ENCODE measurements at regions not wholly inside any gene's neighbourhood (a gene's known extent, or its start where the extent isn't known, plus 50 kb on each side); places are given as distances from the start of the nearest gene placed in this dataset.

GRCh38 chr1:239703075-239703474, 316.7 kb downstream of the CHRM3 start:
- Histone ChIP-seq H3K4me2 (ENCODE audit: insufficient read depth, low read length) (no peak overlapping the region), H3K36me3 (ENCODE audit: insufficient read depth, low read length) (no peaks in the 10 kb centered on the region), H3K79me2 (ENCODE audit: insufficient read depth, low read length) (no peaks in the 10 kb centered on the region), H3K27ac (ENCODE audit: low read depth, low read length) (no peak overlapping the region), H4K20me1 (ENCODE audit: insufficient read depth, low read length) (no peaks in the 10 kb centered on the region), H2AFZ (ENCODE audit: low read length) (no peak overlapping the region), H3K4me1 (ENCODE audit: insufficient read depth, low read length) (no peaks in the 10 kb centered on the region), H3K4me3 (ENCODE audit: insufficient read depth, low read length) (no peak overlapping the region), H3K9me3 (ENCODE audit: low read depth, low read length) (no peaks in the 10 kb centered on the region), H3K27me3 (ENCODE audit: insufficient read depth, low read length) (no peaks in the 10 kb centered on the region)
- TF ChIP-seq CTCF (IDR thresholded peaks at IDR 0.05; ENCODE audit: extremely low read depth, low read depth, low read length), result no peak
- no peak for DNase-seq (ENCODE audit: insufficient read length, low spot score, missing footprints)

- Histone ChIP-seq H3K4me2 (ENCODE audit: insufficient read depth, low read length) (no peak overlapping the region), H3K27me3 (ENCODE audit: insufficient read depth, low read length) (no peaks in the 10 kb centered on the region), H3K36me3 (ENCODE audit: insufficient read depth, low read length) (no peaks in the 10 kb centered on the region), H4K20me1 (ENCODE audit: insufficient read depth, low read length) (no peaks in the 10 kb centered on the region), H3K79me2 (ENCODE audit: insufficient read depth, low read length) (no peaks in the 10 kb centered on the region), H3K9me3 (ENCODE audit: low read depth, low read length) (no peaks in the 10 kb centered on the region), H3K4me3 (ENCODE audit: insufficient read depth, low read length) (no peak overlapping the region), H3K27ac (ENCODE audit: low read depth, low read length) (no peak overlapping the region), H2AFZ (ENCODE audit: low read length) (no peak overlapping the region), H3K4me1 (ENCODE audit: insufficient read depth, low read length) (no peaks in the 10 kb centered on the region)
- no peak for TF ChIP-seq CTCF (IDR thresholded peaks at IDR 0.05; ENCODE audit: extremely low read depth, low read depth, low read length)
- no peak for DNase-seq (ENCODE audit: insufficient read length, low spot score, missing footprints)
Observed at GRCh38 chr1:239706245-239706892, 320.0 kb downstream of the CHRM3 start.

- Histone ChIP-seq H3K27me3 (ENCODE audit: insufficient read depth, low read length) (no peaks in the 10 kb centered on the region), H4K20me1 (ENCODE audit: insufficient read depth, low read length) (no peaks in the 10 kb centered on the region), H3K4me1 (ENCODE audit: insufficient read depth, low read length) (no peaks in the 10 kb centered on the region), H3K36me3 (ENCODE audit: insufficient read depth, low read length) (no peaks in the 10 kb centered on the region), H3K27ac (ENCODE audit: low read depth, low read length) (no peak overlapping the region), H2AFZ (ENCODE audit: low read length) (no peak overlapping the region), H3K9me3 (ENCODE audit: low read depth, low read length) (no peaks in the 10 kb centered on the region), H3K4me2 (ENCODE audit: insufficient read depth, low read length) (no peak overlapping the region), H3K79me2 (ENCODE audit: insufficient read depth, low read length) (no peaks in the 10 kb centered on the region), H3K4me3 (ENCODE audit: insufficient read depth, low read length) (no peak overlapping the region)
- no peak for DNase-seq (ENCODE audit: insufficient read length, low spot score, missing footprints)
- TF ChIP-seq CTCF (IDR thresholded peaks at IDR 0.05; ENCODE audit: extremely low read depth, low read depth, low read length), result no peak
Observed at GRCh38 chr1:239707615-239708014, 321.2 kb downstream of the CHRM3 start.

- no peaks in the 10 kb centered on the region for H3K36me3 ChIP-seq (ENCODE audit: insufficient read depth, low read length)
- no peak overlapping the region for H3K4me2 ChIP-seq (ENCODE audit: insufficient read depth, low read length)
- H4K20me1 ChIP-seq (ENCODE audit: insufficient read depth, low read length), result no peaks in the 10 kb centered on the region
- H3K4me1 ChIP-seq (ENCODE audit: insufficient read depth, low read length), result no peaks in the 10 kb centered on the region
- no peak overlapping the region for H3K4me3 ChIP-seq (ENCODE audit: insufficient read depth, low read length)
- H2AFZ ChIP-seq (ENCODE audit: low read length), result no peak overlapping the region
- H3K79me2 ChIP-seq (ENCODE audit: insufficient read depth, low read length), result no peaks in the 10 kb centered on the region
- H3K27me3 ChIP-seq (ENCODE audit: insufficient read depth, low read length), result no peaks in the 10 kb centered on the region
- H3K27ac ChIP-seq (ENCODE audit: low read depth, low read length), result no peak overlapping the region
- no peak for DNase-seq (ENCODE audit: insufficient read length, low spot score, missing footprints)
- no peak for TF ChIP-seq CTCF (IDR thresholded peaks at IDR 0.05; ENCODE audit: extremely low read depth, low read depth, low read length)
- no peaks in the 10 kb centered on the region for H3K9me3 ChIP-seq (ENCODE audit: low read depth, low read length)
Observed at GRCh38 chr1:239708622-239709021, 322.3 kb downstream of the CHRM3 start.

All from osteoblast (primary cell).